GM12878 (cell line): ENCODE measurements at regions not wholly inside any gene's neighbourhood (a gene's known extent, or its start where the extent isn't known, plus 50 kb on each side); places are given as distances from the start of the nearest gene placed in this dataset.

ENCODE experiments used
- ATAC-seq: fragments of 200-7000 bp; cut with Tn5 transposase; 3 replicates; pipeline ENCODE4 v1.9.1; 2020; ENCODE audit warnings: mild to moderate bottlenecking, moderate library complexity
- BruUV-seq: library from RNA; stranded (reverse); fragments of 400-500 nt; replicated peaks from 2 replicates; lab custom pipeline; 2021; lab: Mats Ljungman, UMichigan
- CTCF ChIA-PET: fragments of 300-600 bp; sonication (Branson Sonifier 250); formaldehyde crosslinking; extraction: SDS; loops from one replicate; lab custom pipeline; 2021; ENCODE audit warnings: inconsistent platforms; lab: Yijun Ruan, JAX
- POLR2A ChIA-PET: fragments of 350-600 bp; formaldehyde crosslinking; extraction: SDS; loops from one replicate; lab custom pipeline; 2021; ENCODE audit warnings: inconsistent platforms; lab: Charles Lee
- RAD21 ChIA-PET: fragments of 300-600 bp; sonication (Branson Sonifier 250); formaldehyde crosslinking; loops from one replicate; lab custom pipeline; 2023; ENCODE audit warnings: antibody characterized with exemption; ENCODE audit not compliant: unreplicated experiment; lab: Charles Lee
- SMC1A ChIA-PET: fragments of 300-600 bp; sonication (Branson Sonifier 250); formaldehyde crosslinking; loops from one replicate; lab custom pipeline; 2023; ENCODE audit not compliant: unreplicated experiment, uncharacterized antibody; lab: Charles Lee
- DNase-seq: peaks from one replicate; pipeline ENCODE4 v3.0.0-alpha.2; 2011; ENCODE audit warnings: low read depth, low spot score
- FAIRE-seq: peaks from 3 replicates; lab custom pipeline; 2011; peaks lifted over from hg19 to GRCh38; lab: Jason Lieb, UNC
- H2AFZ ChIP-seq: 2 replicates; pipeline ENCODE4 v1.6.0; 2011; ENCODE audit warnings: low read depth, low read length, control low read depth; ENCODE audit not compliant: control insufficient read depth
- H3K27ac ChIP-seq: 2 replicates; pipeline ENCODE4 v1.5.1; 2011; ENCODE audit warnings: control low read depth; ENCODE audit not compliant: control insufficient read depth, insufficient read depth
- H3K27me3 ChIP-seq, 2 experiments: replicated peaks in 1 of 2; 2 replicates each; pipeline versions ENCODE4 v1.6.0 to v1.6.1; 2011; ENCODE audit warnings: low read length in 1 of 2; ENCODE audit not compliant: control insufficient read depth in 2 of 2, insufficient read depth in 2 of 2
- H3K36me3 ChIP-seq, 2 experiments: 2 replicates each; pipeline ENCODE4 v1.5.1; 2011; ENCODE audit warnings: low read length in 1 of 2; ENCODE audit not compliant: control insufficient read depth in 2 of 2, insufficient read depth in 2 of 2
- H3K4me1 ChIP-seq: 2 replicates; pipeline ENCODE4 v1.6.1; 2011; ENCODE audit warnings: mild to moderate bottlenecking, low read length, moderate library complexity, mixed read lengths; ENCODE audit not compliant: control insufficient read depth, insufficient read depth
- H3K4me2 ChIP-seq: 2 replicates; pipeline ENCODE4 v1.6.0; 2011; ENCODE audit warnings: control low read depth; ENCODE audit not compliant: control insufficient read depth, insufficient read depth
- H3K4me3 ChIP-seq: fragments of 200-600 bp; sonication (generic); 2 replicates; pipeline ENCODE4 v1.5.1; 2016
- H3K79me2 ChIP-seq: 2 replicates; pipeline ENCODE4 v1.6.0; 2011; ENCODE audit warnings: low read length; ENCODE audit not compliant: control insufficient read depth, insufficient read depth
- H3K9ac ChIP-seq: 2 replicates; pipeline ENCODE4 v1.8.0; 2011; ENCODE audit warnings: low read length, control low read depth, mixed read lengths; ENCODE audit not compliant: control insufficient read depth, insufficient read depth
- H3K9me3 ChIP-seq: replicated peaks from 3 replicates; pipeline ENCODE4 v1.5.1; 2011; ENCODE audit warnings: mild to moderate bottlenecking, low read length; ENCODE audit not compliant: control insufficient read depth, insufficient read depth
- H4K20me1 ChIP-seq: 2 replicates; pipeline ENCODE4 v1.6.0; 2011; ENCODE audit not compliant: control insufficient read depth, insufficient read depth
- BCL11A ChIP-seq: IDR thresholded peaks from 2 replicates; pipeline ENCODE4 v1.6.1; 2011; ENCODE audit warnings: low read depth, low read length
- MEF2B ChIP-seq: fragments of 450-650 bp; IDR thresholded peaks from 2 replicates; pipeline ENCODE4 v1.6.1; 2018; ENCODE audit warnings: mild to moderate bottlenecking, moderate library complexity; ENCODE audit not compliant: partially characterized antibody, poor library complexity, severe bottlenecking
- MYC ChIP-seq: IDR thresholded peaks from 2 replicates; pipeline ENCODE4 v1.6.1; 2011; ENCODE audit warnings: mild to moderate bottlenecking, low read length, moderate library complexity, inconsistent platforms; ENCODE audit not compliant: insufficient read depth, insufficient replicate concordance, insufficient read length, severe bottlenecking
- NR2F1 ChIP-seq: fragments of 450-650 bp; conservative IDR thresholded peaks from 2 replicates; pipeline ENCODE4 v1.6.1; 2017; ENCODE audit warnings: mild to moderate bottlenecking
- PML ChIP-seq: IDR thresholded peaks from 2 replicates; pipeline ENCODE4 v1.6.1; 2012; ENCODE audit warnings: low read length, inconsistent platforms
- SIN3A ChIP-seq: IDR thresholded peaks from 2 replicates; pipeline ENCODE4 v1.6.1; 2012; ENCODE audit warnings: low read depth, low read length, improper control_type of control experiment
- SRF ChIP-seq, 2 experiments: IDR thresholded peaks; 2 replicates each; pipeline ENCODE4 v1.6.1; 2011; ENCODE audit warnings: low read depth in 2 of 2, low read length in 2 of 2, mild to moderate bottlenecking in 1 of 2, moderate library complexity in 1 of 2
- STAT3 ChIP-seq: IDR thresholded peaks from 2 replicates; pipeline ENCODE4 v1.6.1; 2011; ENCODE audit warnings: low read depth, low read length, improper control_type of control experiment
- SUPT20H ChIP-seq: IDR thresholded peaks from 2 replicates; pipeline ENCODE4 v1.6.1; 2011; ENCODE audit warnings: low read depth, mild to moderate bottlenecking, low read length, moderate library complexity, borderline replicate concordance; ENCODE audit not compliant: control insufficient read depth
- ZNF622 ChIP-seq: fragments of 450-650 bp; IDR thresholded peaks from 2 replicates; pipeline ENCODE4 v1.6.1; 2017; ENCODE audit warnings: mild to moderate bottlenecking, inconsistent platforms
- WGBS: methylation state at CpG from one replicate; pipeline ENCODE4 v1.1.6; 2016; ENCODE audit warnings: low lambda C conversion rate; ENCODE audit not compliant: insufficient replicate concordance, insufficient coverage; ENCODE audit errors: missing lambda C conversion rate; 5-methylcytosine and 5-hydroxymethylcytosine counted together
- in situ Hi-C: fragments of 300-500 bp; cut with MboI; formaldehyde crosslinking; loops from 9 replicates; pipeline ENCODE4 v1.14.3; 2018; ENCODE audit warnings: mixed read lengths
- intact Hi-C: fragments of 100-400 bp; cut with micrococcal nuclease; formaldehyde crosslinking; loops from one replicate; pipeline ENCODE4 v1.14.2; 2022; ENCODE audit not compliant: unreplicated experiment
- TF ChIP-seq, protein P1 (sequence below): fragments of 450-650 bp; conservative IDR thresholded peaks from 2 replicates; pipeline ENCODE4 v1.6.1; 2017; ENCODE audit warnings: mild to moderate bottlenecking, moderate library complexity
- TF ChIP-seq, protein P2 (sequence below): fragments of 450-650 bp; IDR thresholded peaks from 2 replicates; pipeline ENCODE4 v1.6.1; 2016; ENCODE audit warnings: mild to moderate bottlenecking, moderate library complexity, borderline replicate concordance
- TF ChIP-seq, protein P3 (sequence below): fragments of 450-650 bp; IDR thresholded peaks from 2 replicates; pipeline ENCODE4 v1.6.1; 2014; ENCODE audit warnings: mild to moderate bottlenecking
- TF ChIP-seq, protein P4 (sequence below): fragments of 450-650 bp; IDR thresholded peaks from 2 replicates; pipeline ENCODE4 v1.6.1; 2017; ENCODE audit warnings: antibody characterized with exemption, mild to moderate bottlenecking, moderate library complexity

DNA sequence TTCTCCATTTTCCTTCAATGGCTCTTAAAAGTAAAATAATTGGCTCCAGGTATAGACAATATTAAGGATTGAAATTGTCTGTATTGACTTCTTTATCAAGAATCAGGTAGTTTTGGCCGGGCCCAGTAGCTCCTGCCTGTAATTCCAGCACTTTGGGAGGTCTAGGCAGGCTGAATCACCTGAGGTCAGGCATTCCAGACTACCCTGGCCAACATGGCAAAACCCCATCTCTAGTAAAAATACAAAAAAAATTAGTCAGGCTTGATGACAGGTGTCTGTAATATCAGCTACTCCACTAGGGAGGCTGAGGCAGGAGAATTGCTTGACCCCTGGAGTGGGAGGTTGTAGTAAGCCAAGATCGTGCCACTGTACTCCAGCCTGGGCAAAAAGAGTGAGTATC, 1008.5 kb upstream of the EEF2KMT start (continued):
- TF ChIP-seq, protein P1, sequence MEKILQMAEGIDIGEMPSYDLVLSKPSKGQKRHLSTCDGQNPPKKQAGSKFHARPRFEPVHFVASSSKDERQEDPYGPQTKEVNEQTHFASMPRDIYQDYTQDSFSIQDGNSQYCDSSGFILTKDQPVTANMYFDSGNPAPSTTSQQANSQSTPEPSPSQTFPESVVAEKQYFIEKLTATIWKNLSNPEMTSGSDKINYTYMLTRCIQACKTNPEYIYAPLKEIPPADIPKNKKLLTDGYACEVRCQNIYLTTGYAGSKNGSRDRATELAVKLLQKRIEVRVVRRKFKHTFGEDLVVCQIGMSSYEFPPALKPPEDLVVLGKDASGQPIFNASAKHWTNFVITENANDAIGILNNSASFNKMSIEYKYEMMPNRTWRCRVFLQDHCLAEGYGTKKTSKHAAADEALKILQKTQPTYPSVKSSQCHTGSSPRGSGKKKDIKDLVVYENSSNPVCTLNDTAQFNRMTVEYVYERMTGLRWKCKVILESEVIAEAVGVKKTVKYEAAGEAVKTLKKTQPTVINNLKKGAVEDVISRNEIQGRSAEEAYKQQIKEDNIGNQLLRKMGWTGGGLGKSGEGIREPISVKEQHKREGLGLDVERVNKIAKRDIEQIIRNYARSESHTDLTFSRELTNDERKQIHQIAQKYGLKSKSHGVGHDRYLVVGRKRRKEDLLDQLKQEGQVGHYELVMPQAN, result no peak
- no peak for TF ChIP-seq MYC
- TF ChIP-seq PML, result no peak
- TF ChIP-seq STAT3, result no peak
- no peak for TF ChIP-seq MEF2B

DNA sequence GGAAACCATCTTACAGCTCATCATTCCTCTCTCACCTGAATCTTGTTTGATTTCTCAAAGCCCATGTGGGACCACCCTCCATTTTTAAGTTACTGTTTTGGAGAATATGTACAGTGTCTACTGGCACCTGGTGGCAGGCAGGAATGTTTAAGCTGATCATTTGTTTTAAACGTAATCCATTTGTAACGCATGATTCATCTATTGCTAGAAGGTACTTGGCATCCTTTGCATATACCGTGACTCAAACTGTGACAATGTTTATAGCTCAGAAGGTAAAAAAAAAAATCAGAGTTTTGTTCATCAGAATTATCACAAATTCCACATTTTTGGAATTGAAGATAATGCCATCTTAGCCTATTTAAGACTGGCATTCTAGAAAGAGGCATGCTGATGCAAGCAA, 1007.5 kb upstream of the EEF2KMT start:
- Histone ChIP-seq H3K4me2 (no peak overlapping the region), H2AFZ (no peak overlapping the region), H3K9ac (no peak overlapping the region), H3K27ac (no peak overlapping the region), H3K36me3 (no peaks in the 10 kb centered on the region), H4K20me1 (no peaks in the 10 kb centered on the region), H3K4me1 (no peaks in the 10 kb centered on the region), H3K79me2 (no peaks in the 10 kb centered on the region), H3K9me3 (no peaks in the 10 kb centered on the region; the same call in 2 of the 3 replicates), H3K27me3 (no peaks in the 10 kb centered on the region), H3K4me3 (no peak overlapping the region)
- no peak for DNase-seq
- ChIA-PET SMC1A (no interaction called here), RAD21 (no interaction called here), CTCF (no interaction called here), POLR2A (no interaction called here)
- FAIRE-seq, result no peak
- BruUV-seq, result no TSS peak
- 30% methylated on average over 3 of the region's 3 CpGs for WGBS
- ATAC-seq, result no peak
- intact Hi-C loops, result no loop called here
- in situ Hi-C loops, result no loop called here
- TF ChIP-seq SRF (IDR thresholded peaks at IDR 0.05; ENCODE audit: low read depth in 2 of 2, low read length in 2 of 2), result no peak
- TF ChIP-seq, protein P2, sequence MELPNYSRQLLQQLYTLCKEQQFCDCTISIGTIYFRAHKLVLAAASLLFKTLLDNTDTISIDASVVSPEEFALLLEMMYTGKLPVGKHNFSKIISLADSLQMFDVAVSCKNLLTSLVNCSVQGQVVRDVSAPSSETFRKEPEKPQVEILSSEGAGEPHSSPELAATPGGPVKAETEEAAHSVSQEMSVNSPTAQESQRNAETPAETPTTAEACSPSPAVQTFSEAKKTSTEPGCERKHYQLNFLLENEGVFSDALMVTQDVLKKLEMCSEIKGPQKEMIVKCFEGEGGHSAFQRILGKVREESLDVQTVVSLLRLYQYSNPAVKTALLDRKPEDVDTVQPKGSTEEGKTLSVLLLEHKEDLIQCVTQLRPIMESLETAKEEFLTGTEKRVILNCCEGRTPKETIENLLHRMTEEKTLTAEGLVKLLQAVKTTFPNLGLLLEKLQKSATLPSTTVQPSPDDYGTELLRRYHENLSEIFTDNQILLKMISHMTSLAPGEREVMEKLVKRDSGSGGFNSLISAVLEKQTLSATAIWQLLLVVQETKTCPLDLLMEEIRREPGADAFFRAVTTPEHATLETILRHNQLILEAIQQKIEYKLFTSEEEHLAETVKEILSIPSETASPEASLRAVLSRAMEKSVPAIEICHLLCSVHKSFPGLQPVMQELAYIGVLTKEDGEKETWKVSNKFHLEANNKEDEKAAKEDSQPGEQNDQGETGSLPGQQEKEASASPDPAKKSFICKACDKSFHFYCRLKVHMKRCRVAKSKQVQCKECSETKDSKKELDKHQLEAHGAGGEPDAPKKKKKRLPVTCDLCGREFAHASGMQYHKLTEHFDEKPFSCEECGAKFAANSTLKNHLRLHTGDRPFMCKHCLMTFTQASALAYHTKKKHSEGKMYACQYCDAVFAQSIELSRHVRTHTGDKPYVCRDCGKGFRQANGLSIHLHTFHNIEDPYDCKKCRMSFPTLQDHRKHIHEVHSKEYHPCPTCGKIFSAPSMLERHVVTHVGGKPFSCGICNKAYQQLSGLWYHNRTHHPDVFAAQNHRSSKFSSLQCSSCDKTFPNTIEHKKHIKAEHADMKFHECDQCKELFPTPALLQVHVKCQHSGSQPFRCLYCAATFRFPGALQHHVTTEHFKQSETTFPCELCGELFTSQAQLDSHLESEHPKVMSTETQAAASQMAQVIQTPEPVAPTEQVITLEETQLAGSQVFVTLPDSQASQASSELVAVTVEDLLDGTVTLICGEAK, result no peak
- TF ChIP-seq, protein P3, sequence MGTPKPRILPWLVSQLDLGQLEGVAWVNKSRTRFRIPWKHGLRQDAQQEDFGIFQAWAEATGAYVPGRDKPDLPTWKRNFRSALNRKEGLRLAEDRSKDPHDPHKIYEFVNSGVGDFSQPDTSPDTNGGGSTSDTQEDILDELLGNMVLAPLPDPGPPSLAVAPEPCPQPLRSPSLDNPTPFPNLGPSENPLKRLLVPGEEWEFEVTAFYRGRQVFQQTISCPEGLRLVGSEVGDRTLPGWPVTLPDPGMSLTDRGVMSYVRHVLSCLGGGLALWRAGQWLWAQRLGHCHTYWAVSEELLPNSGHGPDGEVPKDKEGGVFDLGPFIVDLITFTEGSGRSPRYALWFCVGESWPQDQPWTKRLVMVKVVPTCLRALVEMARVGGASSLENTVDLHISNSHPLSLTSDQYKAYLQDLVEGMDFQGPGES, result no peak
- no peak for TF ChIP-seq BCL11A
- TF ChIP-seq SIN3A, result no peak
- no peak for TF ChIP-seq ZNF622
- no peak for TF ChIP-seq SUPT20H
- no peak for TF ChIP-seq PML
- no peak for TF ChIP-seq NR2F1
- TF ChIP-seq, protein P4, sequence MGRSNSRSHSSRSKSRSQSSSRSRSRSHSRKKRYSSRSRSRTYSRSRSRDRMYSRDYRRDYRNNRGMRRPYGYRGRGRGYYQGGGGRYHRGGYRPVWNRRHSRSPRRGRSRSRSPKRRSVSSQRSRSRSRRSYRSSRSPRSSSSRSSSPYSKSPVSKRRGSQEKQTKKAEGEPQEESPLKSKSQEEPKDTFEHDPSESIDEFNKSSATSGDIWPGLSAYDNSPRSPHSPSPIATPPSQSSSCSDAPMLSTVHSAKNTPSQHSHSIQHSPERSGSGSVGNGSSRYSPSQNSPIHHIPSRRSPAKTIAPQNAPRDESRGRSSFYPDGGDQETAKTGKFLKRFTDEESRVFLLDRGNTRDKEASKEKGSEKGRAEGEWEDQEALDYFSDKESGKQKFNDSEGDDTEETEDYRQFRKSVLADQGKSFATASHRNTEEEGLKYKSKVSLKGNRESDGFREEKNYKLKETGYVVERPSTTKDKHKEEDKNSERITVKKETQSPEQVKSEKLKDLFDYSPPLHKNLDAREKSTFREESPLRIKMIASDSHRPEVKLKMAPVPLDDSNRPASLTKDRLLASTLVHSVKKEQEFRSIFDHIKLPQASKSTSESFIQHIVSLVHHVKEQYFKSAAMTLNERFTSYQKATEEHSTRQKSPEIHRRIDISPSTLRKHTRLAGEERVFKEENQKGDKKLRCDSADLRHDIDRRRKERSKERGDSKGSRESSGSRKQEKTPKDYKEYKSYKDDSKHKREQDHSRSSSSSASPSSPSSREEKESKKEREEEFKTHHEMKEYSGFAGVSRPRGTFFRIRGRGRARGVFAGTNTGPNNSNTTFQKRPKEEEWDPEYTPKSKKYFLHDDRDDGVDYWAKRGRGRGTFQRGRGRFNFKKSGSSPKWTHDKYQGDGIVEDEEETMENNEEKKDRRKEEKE, result no peak
